ENCODE measurements at regions not wholly inside any gene's neighbourhood (a gene's known extent, or its start where the extent isn't known, plus 50 kb on each side); places are given as distances from the start of the nearest gene placed in this dataset.
A peak's percentile ranks its signal among the peaks of the same experiment; 100 is the strongest.
"Not testable (repeated sequence)": the region's sequence is repeated elsewhere in the genome, so short reads cannot be mapped to it uniquely, and the experiment has no call there.

DNA sequence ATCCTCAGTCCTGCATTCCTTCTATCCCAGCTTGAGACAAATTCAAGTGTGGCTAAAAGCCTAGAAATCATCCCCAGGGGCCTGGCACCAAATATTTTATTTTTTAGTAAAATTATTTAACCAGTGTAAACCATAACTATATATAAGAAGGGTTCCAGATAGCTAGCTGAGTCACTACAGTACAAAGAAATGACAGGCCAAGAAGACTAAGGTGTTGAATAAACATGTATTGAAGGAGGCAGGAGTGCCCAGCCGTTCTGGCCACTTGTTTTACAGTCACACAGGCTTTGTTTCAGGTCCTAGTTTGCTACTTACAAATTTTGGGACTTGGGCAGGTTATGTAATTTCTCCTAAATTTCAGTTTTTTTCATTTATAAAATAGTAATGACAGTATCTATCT is 225.9 kb upstream of the PITX2 start:
- DNase-seq (ENCODE audit: low read depth) = no peak

GRCh38 chr4:110849461-110849860 is 226.6 kb upstream of the PITX2 start:
- no peak for DNase-seq (ENCODE audit: low read depth)

DNA sequence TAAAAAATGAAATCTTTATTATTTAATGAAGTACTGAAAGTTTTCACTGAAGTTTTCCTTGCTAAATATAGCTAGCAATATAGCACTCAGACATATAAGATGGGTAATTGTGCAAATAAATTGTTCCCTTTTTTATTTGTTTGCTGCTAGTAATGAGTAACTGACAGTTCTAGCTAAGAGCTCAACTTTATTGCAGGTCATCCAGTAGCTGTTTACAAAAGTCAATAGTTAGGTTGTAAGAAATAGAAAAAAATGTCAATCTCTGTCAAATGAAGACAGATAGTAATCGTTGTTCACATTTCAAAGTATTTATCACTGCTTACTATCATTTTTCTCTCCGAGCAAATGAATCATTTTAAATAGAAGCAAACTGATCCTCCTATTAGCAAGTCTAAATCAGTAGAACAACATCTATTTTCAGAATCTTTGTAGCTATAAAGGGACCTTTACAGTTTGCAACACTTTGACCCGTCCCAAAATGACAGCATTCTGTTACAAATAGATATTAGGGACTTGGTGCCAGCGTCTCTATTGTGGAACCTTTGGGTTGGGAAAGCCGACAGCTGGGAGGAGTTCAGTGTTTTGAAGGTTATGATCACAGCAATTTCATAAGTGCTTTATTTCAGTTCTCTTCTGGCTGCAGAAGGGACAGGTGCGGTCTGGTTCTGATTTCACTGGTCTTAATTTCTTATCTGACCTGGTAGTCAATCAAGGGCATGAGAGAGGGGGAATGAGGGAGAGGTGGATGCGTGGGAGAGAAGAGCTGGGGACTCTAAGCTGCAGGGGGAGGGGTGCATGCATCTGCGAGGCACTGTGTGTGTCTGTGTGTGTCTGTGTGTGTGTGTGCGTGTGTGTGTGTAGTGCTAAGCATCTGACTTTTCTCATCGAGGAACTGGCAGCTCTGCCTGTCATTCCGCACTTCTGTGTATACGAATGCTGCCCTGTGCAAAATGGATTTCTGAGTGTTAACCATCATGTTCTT is 227.9 kb upstream of the PITX2 start:
- no peak for DNase-seq (ENCODE audit: low read depth)

GRCh38 chr4:110851989-110852388 is 229.1 kb upstream of the PITX2 start:
- DNase-seq (ENCODE audit: low read depth) = no peak

- DNase-seq (ENCODE audit: low read depth) = no peak
Observed at GRCh38 chr4:110852793-110853192, 229.9 kb upstream of the PITX2 start.

DNA sequence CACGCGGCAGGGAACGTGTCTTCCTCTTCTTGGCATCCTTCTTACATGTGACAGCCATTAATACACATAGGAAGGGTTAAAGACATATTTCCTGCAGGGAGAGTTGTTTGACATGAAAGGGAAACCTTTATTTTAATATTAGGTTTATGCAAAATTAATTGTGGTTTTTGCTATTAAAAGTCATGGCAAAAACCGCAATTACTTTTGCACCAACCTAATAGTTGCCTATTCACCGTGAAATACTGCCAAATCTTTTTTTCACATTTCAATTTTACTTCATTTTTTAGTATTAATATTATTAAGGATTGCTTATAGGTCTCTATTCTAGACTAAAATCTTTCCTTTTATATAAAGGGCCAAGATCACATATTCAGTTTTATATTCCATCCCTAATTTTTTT is 230.4 kb upstream of the PITX2 start:
- DNase-seq (ENCODE audit: low read depth) = no peak

DNA sequence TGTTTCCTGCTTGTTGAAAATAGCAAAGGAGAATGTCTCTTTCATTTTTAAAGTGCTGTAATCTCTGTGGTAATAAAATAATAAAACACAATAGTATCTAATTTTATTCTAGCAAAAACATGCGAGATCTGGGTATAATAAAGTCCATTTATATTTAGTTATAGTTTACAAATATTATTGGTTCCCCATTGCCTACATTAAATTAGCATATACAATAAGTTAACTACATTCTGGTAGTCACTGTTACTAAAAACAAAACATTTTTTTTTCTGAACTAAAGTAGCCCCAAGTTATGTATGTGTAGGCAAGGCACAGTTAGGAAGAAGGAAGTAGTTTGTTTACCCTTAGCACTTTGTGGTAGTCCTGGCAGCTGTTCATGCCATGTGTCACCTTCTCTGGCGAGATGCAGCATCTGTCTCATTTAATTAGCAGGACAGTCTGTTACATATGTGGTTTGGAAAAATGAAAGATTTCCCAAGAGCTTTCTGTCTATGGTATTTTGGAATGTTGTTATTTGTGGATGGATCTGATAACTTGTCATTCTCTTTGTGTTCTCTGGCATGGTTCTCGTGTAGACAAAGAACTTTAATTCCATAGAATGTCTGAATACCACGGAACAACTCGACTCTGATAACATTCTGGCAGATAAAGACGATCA is 231.3 kb upstream of the PITX2 start:
- DNase-seq (ENCODE audit: low read depth) = peak; percentile 38

GRCh38 chr4:110860125-110860524 is 237.2 kb upstream of the PITX2 start:
- no peak for DNase-seq (ENCODE audit: low read depth)

GRCh38 chr4:110860901-110861300 is 238.0 kb upstream of the PITX2 start:
- DNase-seq (ENCODE audit: low read depth) = no peak

- DNase-seq (ENCODE audit: low read depth) = no peak
Observed at GRCh38 chr4:110865611-110866259, 242.9 kb upstream of the PITX2 start.

DNA sequence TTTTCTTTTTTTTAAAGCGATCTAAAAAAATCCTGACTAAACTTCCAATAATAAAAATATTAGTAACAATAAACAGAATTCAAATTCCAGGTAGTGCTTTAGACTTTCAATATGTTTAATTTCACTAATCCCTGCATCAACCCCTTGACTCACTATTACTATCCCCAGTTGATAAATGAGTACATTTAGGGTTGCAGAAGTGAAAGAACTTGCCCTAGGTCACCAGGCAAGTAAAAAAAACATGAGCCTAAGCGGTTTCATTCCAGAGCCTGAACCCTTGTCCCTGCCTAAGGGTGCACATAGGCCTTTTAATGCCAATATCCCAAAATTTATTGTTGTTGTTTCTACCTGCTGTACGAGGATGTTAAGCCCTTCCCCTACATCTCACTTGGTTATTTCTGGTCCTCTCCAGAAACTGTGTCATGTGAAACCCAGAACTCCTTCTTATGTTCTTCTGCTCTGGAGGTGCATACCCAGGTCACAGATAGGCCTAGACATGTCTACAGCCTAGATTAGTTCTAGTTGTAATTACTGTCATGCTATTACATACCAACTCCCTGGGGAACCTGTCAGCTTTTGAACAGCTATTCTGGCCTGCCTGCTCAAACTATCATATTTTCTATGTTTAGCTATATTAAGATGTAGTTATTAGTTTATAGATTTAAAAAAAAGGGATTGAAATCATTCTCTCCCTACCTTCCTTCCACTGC is 244.5 kb upstream of the PITX2 start:
- DNase-seq (ENCODE audit: low read depth) = no peak

- no peak for DNase-seq (ENCODE audit: low read depth)
Observed at GRCh38 chr4:110867981-110868720, 245.3 kb upstream of the PITX2 start.

- no peak for DNase-seq (ENCODE audit: low read depth)
Observed at GRCh38 chr4:110869114-110869513, 246.2 kb upstream of the PITX2 start.

DNA sequence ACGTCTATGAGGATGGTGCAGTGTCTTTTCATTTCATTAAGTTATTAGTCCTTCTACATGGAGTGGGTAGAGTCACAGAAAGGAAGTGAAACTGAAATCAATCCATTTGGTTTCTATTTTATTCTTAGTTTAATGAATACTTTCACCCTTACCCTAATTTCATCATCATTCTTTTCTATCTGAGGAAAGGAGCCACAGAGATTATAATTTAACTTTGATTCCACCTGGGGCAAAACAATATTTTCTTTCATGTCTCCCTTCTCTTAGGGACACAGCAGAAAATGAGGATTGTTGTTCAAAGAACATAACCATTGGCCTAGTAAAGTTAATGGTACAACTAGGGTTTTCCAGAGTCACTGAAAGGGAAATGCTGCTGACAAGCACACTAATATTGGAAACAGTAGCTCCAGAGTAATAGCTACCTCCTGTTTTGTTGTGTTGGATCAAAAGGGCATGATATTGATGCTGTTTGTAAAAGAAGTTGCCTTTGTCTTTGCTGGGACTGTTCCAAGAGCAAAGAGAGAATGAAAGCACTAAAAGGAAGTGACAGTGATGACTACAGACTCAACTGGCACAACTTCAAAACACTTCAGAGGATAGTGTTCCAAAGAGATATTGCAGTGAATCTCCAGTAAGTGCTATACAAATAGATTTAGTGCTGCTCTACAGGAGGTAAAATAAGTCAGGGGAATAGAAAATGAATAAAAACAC is 247.1 kb upstream of the PITX2 start:
- no peak for DNase-seq (ENCODE audit: low read depth)

DNA sequence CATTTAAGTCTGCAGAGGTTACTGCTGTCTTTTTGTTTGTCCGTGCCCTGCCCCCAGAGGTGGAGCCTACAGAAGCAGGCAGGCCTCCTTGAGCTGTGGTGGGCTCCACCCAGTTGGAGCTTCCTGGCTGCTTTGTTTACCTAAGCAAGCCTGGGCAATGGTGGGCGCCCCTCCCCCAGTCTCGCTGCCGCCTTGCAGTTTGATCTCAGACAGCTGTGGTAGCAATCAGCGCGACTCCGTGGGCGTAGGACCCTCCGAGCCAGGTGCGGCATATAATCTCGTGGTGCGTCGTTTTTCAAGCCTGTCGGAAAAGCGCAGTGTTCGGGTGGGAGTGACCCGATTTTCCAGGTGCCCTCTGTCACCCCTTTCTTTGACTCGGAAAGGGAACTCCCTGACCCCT is 253.3 kb upstream of the PITX2 start:
- DNase-seq (ENCODE audit: low read depth) = not testable (repeated sequence)

GRCh38 chr4:110876866-110877265 is 254.0 kb upstream of the PITX2 start:
- no peak for DNase-seq (ENCODE audit: low read depth)

DNA sequence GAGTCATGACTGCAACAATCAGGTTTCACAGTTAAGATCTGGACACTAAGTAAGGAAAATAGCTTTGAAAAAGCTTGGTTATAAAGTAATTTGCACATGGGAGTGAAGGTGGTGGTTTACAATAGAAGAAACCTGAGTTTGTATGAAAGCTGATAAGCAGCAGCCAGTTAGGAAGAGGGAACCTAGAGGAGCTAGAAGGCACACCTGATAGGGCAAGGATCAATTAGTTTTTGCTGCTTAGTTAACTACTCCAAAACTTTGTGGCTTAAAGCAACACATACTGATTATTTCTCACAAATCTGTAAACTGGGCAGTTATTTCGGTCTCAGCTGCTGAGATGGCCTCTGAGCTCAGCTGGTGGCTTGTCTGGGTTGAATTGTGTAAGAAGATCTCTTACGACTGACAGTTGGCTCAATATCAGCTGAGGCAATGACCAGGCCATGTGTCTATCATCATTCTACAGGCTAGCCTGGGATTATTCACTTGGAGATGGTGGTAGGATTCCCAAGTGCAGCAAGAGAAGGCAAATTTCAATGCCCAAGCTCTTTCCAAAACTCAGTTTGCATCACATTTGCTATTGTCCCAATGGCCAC is 255.0 kb upstream of the PITX2 start:
- DNase-seq (ENCODE audit: low read depth) = no peak

DNA sequence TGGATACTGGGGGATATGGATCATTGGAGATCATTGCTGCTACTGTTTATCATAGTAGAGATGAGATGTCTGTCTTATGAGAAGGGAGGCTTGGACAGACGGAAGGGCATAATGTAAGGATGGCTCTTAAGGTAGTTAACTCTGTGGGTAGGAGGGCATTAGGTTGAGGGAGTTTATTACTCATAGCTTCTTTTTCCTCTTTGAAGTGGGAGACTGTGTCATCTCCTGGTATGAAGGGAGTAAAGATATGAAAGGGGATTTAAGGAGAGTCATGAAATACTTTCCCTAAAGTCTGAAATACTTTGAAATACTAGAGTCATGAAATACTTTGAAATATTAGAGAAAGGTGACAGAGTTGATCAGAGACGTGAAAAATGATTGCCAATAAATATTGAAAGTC is 255.5 kb upstream of the PITX2 start:
- DNase-seq (ENCODE audit: low read depth) = no peak

- no peak for DNase-seq (ENCODE audit: low read depth)
Observed at GRCh38 chr4:110878956-110879355, 256.1 kb upstream of the PITX2 start.

- DNase-seq (ENCODE audit: low read depth) = no peak
Observed at GRCh38 chr4:110886270-110886669, 263.4 kb upstream of the PITX2 start.

All from RPMI7951 (cell line).